Ishikawa (cell line): ENCODE measurements at regions not wholly inside any gene's neighbourhood (a gene's known extent, or its start where the extent isn't known, plus 50 kb on each side); places are given as distances from the start of the nearest gene placed in this dataset.

ENCODE experiments used
- EP300 ChIP-seq: IDR thresholded peaks from 2 replicates; pipeline ENCODE4 v1.6.1; 2012; ENCODE audit warnings: borderline replicate concordance
- RAD21 ChIP-seq: IDR thresholded peaks from 2 replicates; pipeline ENCODE4 v1.6.1; 2012; ENCODE audit warnings: low read depth

DNA sequence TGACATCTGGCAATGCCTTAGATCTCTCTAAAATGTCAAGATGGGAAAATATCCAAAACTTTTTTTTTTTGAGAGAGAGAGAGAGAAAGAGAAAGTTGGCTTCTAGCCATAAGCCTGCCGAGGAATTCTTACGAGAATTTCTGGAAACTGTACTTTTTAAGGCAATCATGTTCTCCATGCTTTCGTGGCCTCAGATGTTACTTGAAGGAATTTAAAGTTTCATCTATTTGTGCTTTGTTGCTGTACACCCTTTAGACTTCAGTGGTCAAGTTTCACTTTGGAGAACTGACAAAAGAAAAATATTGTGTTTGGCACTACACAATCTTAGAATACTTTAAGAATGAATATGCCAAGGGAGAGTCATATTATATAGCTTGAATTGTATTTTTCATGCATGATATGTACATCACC lies 53.9 kb downstream of the FAT4 start:
- TF ChIP-seq EP300 (no peak), RAD21 (no peak)
